HG02588 (cell line): ENCODE measurements at regions not wholly inside any gene's neighbourhood (a gene's known extent, or its start where the extent isn't known, plus 50 kb on each side); places are given as distances from the start of the nearest gene placed in this dataset.
"Not testable (repeated sequence)": the region's sequence is repeated elsewhere in the genome, so short reads cannot be mapped to it uniquely, and the experiment has no call there.

ENCODE experiments used
- ATAC-seq: cut with Tn5 transposase; IDR thresholded peaks from one replicate; pipeline ENCODE4 v1.9.1; 2021; ENCODE audit warnings: mild to moderate bottlenecking, moderate library complexity; ENCODE audit not compliant: unreplicated experiment

- ATAC-seq = no peak
Observed at GRCh38 chr6:112401083-112401482, 54.0 kb downstream of the RFPL4B start.

- no peak for ATAC-seq
Observed at GRCh38 chr6:112407101-112407590, 60.0 kb downstream of the RFPL4B start.

- ATAC-seq = no peak
Observed at GRCh38 chr6:112408522-112408921, 61.4 kb downstream of the RFPL4B start.

GRCh38 chr6:112409311-112409710 lies 62.2 kb downstream of the RFPL4B start:
- ATAC-seq = no peak

DNA sequence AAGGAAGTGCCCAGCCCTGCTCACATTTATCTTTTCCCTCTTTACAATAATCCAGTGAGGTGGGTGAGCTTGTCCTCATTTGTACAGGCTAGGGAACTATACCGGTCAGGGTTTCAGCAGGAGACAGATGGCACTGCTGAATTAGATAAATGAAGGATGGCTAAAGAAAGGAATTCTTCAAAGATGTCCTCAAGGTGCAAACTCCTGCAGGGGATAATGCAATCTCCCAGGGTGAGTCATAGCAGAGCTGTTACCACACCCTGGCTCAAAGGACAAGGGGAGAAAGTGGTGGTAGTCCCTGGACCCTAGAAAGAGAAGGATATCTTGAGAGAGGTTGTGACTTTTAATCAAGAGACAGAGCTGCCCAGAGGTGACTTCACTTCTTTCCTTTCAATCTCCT lies 66.7 kb downstream of the RFPL4B start:
- no peak for ATAC-seq

DNA sequence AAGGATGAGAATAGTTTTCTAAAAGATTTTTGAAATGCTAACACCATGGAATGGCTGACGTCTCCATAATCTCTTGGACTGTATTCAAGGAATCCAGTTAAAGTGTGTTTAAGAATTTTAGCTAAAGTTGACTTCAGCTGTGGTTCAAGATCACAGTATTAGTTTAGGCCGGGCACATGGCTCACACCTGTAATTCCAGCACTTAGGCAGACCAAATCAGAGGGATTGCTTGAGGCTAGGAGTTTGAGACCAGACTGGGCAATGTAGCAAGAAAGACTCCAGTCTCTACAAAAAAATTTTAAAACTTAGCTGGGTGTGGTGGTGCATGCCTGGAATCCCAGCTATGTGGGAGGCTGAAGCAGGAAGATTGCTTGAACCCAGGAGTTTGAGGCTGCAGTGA lies 68.2 kb downstream of the RFPL4B start:
- ATAC-seq = no peak

DNA sequence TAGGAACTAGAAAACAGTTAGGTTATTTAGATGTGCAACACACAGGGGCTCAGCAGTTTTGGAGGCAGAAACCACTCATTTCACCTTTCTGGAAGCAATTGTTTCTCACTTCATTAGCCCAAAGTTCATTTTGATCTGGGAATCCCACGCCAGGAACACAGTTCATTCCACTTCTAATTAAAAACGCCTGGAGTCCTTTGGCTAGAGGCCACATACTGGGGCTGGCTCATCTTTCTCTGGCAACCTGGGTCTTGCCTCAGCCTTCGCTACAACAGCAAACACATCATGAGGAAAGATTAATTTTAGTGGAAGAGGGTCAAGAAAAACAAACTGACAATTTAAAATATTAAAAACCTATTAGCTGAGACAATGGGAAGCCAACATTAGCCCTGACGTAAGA lies 69.7 kb downstream of the RFPL4B start:
- no peak for ATAC-seq

GRCh38 chr6:112427011-112427410 lies 79.9 kb downstream of the RFPL4B start:
- ATAC-seq = not testable (repeated sequence)

DNA sequence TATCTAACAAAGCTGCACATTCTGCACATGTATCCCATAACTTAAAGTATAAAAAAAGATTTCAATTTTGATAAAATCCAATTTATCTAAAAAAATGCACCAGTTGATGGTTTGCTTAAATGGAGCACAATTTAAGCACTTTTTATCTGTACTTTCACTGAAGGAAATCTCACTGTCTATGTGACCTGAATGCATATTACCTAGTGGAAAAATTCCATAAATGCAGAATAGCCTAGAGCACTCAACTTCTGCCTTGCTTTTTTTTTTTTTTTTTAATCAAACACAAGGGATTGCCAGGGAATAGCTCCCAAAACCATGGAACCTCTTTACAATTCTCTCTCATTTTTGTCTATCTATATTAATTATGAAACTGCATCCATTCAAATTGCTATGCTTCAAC lies 80.4 kb downstream of the RFPL4B start:
- no peak for ATAC-seq

DNA sequence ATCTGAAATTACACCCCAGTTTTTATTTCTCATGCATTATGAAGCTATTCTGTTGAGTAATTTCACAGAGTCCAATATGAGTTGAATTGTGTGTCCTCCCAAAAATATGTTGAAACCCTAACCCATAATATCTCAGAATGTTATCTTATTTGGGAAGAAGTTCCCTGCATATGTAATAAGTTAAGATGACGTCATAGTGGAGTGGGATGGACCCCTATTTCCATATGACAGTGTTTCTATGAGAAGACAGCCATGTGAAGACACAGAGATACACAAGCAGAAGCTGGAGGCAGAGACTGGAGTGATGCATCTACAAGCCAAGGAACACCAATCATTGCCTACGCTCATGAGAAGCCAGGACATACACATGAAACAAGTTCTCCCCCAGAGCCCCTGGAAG lies 81.3 kb downstream of the RFPL4B start:
- ATAC-seq = no peak

DNA sequence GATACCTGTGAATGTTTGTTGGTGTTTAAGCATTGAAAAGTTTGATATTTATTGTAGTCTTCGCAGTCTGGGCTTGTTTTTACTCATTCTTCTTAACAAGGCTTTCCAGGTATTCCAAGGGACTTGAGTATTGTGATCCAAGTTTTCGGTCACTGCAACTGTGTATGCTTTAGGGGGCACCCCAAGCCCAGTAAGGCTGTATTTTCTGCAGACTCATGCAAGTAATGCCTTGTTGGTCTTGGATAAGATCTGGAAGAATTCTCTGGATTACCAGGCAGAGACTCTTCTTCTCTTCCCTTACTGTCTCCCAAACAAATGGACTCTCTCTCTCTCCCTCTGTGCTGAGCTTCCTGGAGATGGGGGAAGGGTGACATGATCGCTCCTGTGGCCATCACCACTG lies 82.1 kb downstream of the RFPL4B start:
- no peak for ATAC-seq

GRCh38 chr6:112431803-112432202 lies 84.7 kb downstream of the RFPL4B start:
- ATAC-seq = no peak

GRCh38 chr6:112432853-112433252 lies 85.7 kb downstream of the RFPL4B start:
- no peak for ATAC-seq

GRCh38 chr6:112433457-112433856 lies 86.3 kb downstream of the RFPL4B start:
- ATAC-seq = no peak

- ATAC-seq = no peak
Observed at GRCh38 chr6:112434896-112435435, 87.8 kb downstream of the RFPL4B start.

DNA sequence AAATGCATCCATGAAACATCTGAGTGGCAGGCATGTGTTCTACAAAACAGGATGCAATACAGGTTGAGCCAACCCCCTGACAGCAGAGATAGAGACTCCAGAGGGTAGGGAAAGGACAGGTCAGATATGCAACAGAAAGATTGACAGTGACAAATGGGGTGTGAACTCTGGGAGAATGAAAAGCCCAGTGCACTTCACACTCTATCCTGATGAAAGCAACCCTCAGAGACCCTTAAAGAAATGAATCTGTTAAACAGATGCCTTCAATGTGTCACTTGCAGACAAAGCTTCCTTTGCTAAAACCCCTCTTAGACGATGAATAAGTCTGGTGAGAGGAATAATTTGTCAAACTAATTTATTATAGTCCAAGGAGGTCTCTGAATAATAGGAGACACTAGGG lies 89.9 kb downstream of the RFPL4B start:
- ATAC-seq = no peak

GRCh38 chr6:112439010-112439409 lies 91.9 kb downstream of the RFPL4B start:
- no peak for ATAC-seq

DNA sequence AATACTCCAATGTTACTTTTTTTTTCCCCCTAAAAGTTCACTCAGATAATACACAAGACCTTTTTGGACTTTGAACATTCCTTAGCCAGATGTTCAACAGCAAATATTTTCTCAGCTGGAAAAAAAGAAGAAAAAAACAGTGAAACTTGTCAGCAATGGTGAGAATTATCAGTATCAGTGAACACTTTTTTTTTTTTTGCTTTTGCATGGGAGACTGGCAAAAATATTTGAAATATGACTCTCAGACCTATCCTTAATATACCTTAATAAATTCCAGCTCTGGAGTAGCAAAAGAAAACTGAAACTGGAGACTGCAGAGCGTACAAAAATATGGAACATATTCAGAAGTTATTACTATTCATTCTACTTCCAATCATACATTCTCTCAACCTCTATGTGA lies 92.3 kb downstream of the RFPL4B start:
- ATAC-seq = no peak

DNA sequence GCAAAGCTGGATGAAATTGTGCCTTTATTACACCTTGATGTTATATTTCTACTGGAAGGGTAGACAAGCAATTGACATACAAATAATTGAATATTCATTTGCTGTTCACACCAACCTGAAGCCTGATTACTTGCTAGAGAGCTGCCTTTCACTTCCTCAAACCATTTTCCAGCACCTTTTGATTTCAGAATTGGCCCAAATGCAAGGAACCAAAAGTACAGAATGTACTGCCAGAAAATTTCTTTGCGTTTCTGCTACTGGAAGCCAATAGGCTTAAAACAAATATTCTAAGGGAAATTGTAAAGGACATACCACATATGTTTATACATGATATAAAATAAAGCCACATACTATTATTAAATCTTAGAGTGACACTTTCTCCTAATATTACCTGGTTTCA lies 94.5 kb downstream of the RFPL4B start:
- no peak for ATAC-seq

- ATAC-seq = no peak
Observed at GRCh38 chr6:112443179-112444065, 96.3 kb downstream of the RFPL4B start.

GRCh38 chr6:112448786-112449185 lies 101.7 kb downstream of the RFPL4B start:
- not testable (repeated sequence) for ATAC-seq

GRCh38 chr6:112450663-112451062 lies 103.5 kb downstream of the RFPL4B start:
- no peak for ATAC-seq
